CD4-positive, alpha-beta T cell treated with Interleukin-12 subunit alpha and Interleukin-12 subunit beta, for 1 hour (primary cell): ENCODE measurements at regions not wholly inside any gene's neighbourhood (a gene's known extent, or its start where the extent isn't known, plus 50 kb on each side); places are given as distances from the start of the nearest gene placed in this dataset.
"Not testable (repeated sequence)": the region's sequence is repeated elsewhere in the genome, so short reads cannot be mapped to it uniquely, and the experiment has no call there.

Source experiments
- DNase-seq: peaks from one replicate; pipeline ENCODE4 v3.0.0-alpha.2; 2020

DNA sequence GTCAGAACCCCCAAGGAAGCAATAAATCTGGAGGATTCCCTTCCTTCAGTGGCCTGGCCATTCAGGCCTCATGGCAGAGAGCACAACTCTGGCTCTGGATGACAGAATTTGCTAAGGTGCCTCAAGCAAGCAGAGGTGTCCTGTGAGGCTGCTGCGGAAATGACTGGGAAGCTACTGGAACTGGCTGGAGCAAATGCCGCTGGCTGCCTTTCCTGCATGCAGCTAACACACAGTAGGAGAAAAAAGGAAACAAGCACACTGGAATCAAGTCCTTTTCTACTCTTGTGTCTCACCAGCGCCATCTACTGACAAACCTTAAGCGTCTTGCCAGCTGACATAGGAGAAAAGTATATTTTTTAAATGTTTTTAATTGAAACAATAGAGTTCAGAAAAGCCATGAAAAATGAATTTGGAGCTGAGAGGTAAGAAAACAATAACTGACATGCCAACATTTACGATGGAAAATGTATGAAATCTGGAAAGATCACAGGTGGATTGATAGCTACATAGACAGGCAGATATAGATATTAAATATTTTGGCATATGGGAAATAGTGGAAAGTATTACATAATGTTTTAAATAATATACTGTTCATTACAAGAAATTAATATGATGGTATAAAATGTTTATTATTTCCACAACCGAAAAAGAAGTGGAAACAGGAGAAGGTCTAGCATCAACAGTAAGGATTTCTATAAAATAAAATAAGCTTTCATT, 951.6 kb downstream of the ANKRD7 start:
- peak; percentile 10 for DNase-seq

DNA sequence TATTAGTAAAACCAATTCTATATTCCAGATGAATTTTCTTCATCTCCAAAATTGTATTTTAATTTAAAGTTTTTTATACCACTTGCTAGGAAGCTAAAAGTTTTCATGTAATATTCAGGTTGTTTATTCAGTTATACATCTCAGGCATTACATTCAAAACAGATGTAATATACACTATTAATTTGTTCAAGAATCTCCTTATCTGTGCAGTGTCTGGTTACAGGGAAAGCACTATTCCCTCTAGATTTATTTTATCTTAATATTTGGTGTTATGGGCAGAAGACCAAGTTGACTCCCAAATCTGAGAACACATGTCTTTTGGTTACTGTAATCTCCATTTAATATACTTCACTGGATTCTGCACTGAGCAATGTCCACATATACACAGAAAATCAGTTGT, 953.4 kb downstream of the ANKRD7 start:
- DNase-seq: no peak

DNA sequence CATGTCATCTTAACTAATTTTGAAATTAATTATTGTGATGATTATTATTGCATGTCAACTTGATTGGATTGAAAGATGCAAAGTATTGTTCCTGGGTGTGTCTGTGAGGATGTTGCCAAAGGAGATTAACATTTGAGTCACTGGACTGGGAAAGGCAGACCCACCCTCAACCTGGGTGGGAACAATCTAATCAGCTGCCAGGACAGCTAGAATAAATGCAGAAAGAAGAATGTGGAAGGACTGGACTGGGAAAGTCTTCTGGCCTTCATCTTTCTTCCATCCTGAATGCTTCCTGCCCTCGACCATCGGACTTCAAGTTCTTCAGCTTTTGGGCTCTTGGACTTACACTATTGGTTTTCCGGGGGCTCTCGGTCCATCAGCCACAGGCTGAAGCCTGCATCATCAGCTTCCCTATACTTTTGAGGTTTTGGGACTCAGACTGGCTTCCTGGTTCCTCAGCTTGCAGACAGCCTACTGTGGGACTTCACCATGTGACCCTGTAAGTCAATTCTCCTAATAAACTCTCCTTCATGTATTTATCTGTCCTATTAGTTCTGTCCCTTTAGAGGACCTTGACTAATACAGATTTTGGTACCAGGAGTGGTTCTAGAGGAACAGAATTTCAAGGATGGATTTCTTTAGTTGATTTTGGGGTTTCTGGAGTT, 959.8 kb downstream of the ANKRD7 start:
- DNase-seq: no peak

DNA sequence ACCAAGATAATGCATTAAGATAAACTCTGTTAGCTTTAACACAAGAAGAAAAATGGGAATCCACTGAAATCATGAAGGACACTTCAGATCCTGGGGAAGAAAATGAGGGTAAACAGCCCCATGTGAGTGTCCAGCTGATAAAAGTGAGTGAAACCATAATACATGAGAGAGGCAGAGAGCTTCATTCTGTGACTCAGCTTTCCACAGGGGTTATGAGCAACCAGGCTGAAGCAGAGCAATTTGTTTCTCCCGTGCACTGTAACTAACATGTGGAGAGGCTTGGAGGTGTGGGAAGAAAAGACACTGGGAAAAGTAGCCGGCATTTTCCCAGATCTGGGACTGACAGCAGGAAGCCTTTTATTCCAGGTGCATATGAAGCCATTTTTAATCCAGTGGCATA, 971.7 kb downstream of the ANKRD7 start:
- DNase-seq: no peak

DNA sequence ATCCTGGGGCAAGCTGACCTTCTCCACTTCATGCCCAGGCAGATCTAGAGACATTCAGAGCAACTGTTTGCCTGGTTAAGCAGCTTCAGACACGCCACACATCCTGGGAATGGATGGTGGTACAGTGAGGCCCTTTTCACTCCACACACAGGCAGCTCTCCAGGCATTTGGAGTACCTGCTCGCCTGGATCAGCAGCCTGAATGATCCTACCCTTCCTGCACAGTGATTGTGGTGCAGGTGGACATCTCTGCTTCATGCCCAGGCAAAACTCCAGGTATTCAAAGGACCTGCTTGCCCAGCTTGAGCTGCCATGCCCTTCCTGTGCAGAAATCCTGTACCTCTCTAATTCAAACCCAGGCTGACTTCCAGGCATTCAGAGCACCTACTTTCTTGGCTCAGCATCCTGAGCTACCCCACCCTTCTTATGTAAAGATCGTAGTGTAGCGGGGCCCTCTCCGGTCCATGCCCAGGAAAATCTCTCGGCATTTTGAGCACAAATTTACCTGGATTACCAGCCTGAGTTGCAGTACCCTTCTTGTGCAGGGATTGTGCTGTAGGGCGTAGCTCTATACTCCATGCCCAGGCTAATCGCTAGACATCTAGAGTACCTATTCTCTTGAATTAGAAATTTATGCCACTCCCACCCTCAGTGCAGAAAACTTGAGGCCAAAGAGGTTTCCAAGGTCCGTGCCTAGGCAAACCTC, 972.8 kb downstream of the ANKRD7 start:
- DNase-seq: no peak

DNA sequence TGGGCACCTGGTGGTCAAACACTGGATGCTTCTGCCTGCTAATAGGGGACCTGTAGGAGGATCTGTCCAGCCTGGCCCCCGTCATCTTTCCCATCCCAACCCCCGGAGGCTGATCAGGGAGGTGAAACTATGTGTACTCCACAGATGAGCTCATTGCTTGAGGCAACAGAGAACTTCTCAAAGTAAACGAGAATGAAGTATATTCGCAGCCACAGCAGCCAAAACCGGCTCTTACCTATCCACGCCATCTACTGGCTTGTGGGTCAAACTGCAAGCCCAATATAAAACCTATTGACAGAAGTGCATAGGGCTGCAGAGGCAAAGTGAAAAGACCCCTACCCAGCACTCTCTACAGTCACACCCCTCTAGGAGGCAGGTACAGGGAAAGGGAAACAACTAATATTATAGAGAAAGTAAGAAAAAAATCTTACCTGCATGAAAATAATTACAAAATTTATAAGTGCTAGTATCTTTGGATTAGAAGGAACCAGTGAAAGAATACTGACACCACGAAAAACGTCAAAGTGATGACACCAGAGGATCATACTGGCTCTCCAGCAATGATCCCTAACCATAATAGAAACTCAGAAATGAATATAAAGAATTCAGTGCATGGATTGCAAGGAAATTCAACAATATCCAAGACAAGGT, 973.5 kb downstream of the ANKRD7 start:
- DNase-seq: no peak

DNA sequence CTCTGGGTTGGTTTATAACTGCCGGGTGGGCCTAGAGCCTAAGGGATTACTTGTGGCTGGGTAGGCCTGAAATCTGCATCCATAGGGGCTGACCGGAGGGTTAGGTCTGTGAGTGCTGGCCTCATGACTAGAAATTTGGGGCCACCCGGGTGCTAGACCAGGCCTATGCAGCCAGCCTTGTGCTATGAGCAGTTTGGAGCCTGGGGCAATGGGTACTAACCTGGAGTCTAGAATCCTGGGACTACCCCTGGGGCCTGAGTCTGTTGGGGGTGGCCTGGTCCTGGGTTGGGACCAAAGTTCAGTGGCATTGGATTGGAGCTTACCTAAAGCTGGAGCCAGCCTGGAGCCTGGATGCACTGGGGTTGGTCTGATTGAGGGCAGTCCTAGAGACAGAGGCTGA, 995.2 kb downstream of the ANKRD7 start:
- no peak for DNase-seq

DNA sequence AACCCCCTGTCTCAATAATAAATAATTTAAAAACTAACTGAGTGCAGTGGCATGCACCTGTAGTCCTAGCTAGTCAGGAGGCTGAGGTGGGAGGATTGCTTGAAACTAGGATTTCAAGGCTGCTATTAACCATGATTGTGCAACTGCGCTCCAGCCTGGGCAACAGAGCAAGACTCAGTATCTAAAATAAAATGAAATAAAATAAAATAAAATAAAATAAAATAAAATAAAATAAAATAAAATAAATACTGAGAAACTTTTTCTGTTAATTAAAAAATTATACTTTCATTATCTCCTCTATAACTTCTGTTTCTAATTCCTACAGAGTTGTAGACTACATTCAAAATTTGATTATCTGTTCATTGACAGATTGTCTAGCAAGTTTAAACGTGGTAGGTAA, 999.4 kb downstream of the ANKRD7 start:
- no peak for DNase-seq

DNA sequence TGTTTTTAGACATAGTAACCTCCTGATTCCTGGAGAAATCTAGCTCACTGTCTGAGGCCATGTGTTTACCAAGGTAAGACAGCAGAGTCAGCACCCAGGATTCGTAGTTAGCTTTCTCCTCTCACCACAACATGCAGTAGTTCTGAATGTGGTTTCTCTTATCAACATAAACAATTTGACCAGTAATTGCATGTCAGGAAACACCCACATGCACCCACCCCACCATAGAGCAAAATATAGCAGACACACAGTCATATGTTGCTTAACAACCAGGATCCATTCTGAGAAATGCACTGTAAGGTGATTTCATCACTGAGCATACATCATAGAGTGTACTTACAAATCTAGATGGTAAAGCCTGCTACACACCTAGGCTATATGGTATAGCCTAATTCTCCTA, 1004.0 kb downstream of the ANKRD7 start:
- no peak for DNase-seq

DNA sequence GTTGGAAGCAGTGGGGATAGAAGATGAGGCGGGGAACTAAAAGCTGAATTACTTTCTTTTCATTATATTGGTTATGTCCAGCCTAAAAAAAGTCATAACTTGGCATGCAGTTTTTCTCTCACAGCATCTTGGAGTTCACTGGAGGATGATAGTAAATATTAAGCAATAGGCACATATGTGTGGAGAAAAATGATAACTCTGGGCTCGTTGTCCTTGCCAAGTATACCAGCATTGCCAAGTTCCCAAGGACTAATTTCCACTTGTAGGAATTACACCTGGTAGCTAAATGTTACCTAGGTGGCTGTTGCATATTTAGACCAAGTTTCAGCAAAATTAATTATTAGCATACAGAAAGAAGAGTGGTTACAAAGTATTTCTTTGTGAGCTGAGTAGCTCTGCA, 1007.6 kb downstream of the ANKRD7 start:
- no peak for DNase-seq

DNA sequence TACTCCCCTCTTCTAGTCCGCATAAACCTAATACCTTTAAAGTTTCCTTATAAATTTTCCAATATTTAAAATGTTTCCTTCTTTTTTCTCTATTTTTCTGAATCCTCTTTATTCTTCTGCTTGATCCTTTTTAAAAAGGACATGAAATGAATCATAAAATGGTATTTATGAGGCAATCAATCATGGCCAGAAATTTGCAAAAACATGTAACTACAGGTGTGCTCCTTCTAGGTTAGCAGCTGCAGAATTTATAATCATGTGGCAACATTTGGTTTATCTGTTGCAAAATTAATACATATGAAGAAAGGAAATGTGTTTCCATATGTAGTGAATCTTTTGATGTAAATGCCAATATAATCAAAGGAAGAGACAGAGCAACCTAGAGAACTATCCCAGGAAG, 1008.5 kb downstream of the ANKRD7 start:
- DNase-seq: no peak

DNA sequence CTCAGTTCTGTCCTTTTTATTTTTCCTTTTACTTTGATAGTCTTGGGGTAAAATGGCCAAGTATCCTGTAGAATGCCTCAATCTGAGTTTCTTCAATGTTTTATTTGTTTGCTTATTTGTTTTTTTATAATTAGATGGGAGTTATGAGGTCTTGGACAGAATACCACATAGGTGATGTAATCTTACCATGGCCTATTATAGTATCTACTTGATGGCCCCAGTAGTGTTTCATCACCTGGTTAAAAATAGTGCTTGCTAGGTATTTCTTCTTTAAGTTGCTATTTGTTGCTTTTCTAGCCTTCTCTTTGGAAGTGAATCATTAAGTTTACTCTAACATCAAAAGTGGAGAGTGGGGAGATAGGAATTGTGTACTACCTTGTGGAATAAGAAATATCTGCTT, 1020.0 kb upstream of the KCND2 start:
- no peak for DNase-seq

DNA sequence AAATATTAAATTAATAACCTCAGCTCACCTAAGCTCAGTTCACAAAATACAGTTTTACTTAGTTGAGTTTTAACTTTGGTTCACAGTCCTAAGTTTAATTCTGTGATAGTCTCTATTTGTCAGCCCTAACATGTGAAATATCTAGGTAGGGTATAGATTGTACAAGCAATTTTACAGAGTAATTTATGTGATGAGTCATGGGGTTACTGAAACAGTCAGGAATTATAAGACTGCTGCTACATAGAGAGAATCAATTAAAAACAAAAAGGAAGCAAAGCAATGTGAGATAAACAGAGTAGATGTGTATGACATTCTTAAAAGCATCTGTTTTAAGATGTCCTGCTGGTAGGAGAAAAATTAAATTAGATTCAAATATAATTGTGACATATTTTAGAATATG, 1018.2 kb upstream of the KCND2 start:
- DNase-seq: no peak

DNA sequence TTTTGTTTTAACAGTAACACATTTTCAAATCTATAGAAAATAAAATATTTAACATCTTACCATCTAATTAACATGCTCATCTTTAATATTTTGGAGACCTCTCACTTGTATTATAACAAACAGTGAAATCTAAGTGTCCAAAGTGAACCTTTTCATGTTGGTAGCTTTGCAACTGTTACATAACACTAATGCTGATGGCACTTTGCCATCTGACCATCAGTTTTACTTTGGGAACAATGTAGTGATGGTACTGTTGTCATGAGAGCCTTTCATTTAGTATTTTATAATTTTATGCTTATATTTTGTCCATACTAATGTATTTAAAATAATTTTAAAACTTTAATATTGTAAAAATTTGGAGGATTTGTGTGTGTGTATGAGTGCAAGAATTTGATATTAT, 1017.0 kb upstream of the KCND2 start:
- DNase-seq: no peak

DNA sequence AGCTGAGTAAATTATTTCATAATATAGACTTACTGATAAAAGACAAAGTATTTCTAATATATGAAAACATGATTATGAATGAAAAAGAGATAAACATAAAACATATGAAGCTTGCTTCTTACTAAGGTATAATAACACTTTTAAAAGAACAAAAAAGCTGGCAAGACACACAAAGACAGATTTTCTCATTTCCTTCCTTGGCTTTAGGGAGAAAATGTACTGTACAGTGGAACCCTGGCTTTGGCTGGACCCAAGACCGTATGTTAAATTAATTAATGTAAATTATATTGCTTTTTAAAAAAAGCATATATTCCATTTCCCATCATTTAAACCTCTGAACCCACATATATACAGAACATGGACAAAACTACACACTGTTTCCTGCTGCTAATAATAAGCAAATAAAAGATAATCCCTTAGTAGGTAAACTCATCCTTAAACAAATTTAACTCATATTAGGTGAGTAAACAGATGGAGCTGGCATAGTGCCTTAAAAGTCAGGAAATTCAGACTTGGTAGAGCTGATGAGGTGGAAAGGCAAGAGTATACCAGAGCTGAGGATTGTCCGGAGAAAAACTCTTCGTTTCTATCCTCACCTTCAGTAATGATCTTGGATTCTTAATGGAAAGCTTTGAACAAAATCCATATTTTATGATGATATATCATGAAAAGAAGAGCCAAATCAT, 1016.4 kb upstream of the KCND2 start:
- DNase-seq: no peak

DNA sequence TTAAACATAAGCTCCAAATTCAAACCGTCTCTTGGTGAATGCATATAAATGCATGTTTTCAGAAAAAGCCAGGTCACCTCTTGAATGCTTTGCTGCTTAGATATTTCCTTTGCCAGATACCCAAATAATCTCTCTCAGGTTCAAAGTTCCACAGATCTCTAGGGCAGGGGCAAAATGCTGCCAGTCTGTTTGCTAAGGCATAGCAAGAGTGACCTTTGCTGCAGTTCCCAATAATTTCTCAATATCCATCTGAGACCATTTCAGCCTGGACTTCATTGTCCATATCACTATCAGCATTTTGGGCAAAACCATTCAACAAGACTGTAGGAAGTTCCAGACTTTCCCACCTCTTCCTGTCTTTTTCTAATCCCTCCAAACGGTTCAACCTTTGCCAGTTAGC, 1006.2 kb upstream of the KCND2 start:
- DNase-seq: not testable (repeated sequence)

DNA sequence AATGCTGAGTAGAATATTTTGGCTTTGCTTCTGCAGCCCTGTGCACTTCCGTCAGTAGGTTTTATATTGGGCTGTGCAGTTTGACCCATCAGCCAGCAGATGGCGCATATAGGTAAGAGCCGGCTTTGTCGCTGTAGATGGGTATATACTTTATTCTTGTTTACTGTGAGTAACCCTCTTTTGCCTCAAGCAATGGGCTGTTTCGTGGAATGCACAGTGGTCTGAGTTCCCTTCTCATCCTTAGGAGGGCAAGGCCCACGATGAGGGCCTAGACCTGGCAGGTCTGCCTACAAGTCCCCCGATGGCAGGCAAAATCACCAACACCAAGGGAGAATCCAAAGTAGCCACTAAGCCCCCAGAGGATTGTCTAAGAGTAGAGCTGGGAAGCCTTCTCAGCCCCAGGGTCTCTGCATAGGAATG, 1002.9 kb upstream of the KCND2 start:
- peak; percentile 8 for DNase-seq

DNA sequence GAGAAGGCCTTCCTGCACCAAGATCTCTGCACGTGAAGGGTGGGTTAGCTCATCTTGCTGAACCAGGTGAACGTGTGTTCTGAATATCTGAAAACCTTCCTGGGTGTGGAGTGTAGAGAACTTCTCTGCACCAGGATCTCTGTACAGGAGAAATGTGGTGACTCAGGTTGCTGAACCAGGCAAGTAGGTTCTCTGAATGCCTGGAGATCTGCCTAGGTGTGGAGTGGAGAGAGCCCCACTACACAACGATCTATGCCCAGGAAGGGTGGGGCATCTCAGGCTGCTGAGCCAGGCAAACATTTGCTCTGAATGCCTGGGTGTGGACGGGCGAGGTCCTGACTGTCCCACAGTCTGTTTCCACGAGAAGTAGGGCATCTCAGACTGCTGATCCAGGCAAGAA, 1002.3 kb upstream of the KCND2 start:
- DNase-seq: no peak

DNA sequence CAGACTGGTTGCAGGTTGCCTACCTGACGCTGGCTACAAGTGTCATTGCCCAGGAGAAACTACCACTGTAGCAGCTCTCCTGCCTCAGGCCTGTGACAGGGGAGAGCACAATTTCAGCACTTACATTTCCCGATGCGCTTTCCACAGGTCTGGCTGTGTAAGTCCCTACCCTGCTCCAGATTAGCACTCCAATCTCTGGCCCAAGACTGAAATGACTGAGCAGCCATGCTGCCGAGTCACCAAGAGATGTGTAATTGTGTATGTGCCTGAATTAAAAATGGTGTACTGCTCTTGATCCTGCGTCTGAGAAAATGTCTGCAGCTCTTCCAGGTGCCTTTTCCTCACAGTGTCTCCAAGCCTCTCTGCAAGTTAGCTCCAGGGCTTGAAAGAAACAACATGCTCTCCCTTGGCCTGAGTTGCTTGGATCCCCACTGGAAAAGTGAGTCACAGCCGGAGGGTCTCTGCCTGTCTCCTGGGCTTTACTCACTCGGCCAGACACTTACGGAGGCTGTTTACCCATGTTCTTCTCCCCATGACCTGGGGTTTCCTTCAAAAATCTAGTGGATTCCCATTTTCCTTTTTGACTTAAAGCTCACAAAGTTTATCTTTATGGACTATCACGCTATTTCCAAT, 1001.7 kb upstream of the KCND2 start:
- no peak for DNase-seq

DNA sequence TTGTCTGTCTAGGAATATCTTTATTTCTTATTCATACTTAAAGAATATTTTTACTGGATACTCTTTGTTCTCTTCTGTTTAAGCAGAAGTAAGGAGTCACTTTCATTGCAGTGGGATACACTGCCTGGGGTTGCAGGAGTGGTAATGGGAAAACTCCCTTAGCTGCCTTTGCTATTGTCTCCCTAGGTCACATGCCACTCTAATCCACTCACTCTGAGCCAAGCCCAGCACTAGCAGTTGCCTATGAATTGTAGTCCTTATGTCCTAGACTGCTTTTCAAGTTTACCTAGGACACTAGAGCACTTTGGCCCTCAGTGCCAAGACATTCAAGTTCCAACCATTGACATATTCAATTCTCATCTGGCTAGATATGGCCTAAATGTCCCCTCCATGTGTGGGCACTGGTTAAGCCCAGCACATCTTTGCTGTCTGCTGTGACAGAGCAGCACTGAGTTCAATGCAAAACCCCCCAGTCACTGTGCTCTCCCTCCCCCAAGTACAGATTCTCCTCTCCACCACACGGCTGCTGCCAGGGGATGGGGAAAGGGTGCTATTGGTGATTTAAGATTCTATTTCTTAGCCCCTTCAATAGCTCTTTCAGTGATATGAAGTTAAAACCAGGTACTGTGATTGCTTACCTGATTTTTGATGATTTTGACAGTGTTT, 991.7 kb upstream of the KCND2 start:
- no peak for DNase-seq

DNA sequence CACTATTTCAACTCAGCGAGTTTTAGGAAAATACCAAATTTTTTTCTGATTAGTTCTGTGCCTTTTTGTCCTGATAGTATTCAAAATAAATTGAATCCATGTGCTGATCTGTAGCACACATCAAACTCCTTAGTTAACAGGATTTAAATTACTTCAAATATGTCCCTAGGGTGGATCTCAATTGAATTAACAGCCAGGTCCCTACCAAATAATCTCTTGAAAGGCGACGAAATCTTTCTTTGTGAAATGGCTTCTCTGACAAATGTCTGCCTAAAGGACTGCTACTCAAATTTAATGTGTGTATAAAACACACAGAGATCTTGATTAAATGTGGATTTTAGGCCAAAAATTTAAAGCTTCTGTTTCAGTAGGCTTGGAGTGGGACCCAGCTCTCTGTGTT, 989.6 kb upstream of the KCND2 start:
- no peak for DNase-seq

DNA sequence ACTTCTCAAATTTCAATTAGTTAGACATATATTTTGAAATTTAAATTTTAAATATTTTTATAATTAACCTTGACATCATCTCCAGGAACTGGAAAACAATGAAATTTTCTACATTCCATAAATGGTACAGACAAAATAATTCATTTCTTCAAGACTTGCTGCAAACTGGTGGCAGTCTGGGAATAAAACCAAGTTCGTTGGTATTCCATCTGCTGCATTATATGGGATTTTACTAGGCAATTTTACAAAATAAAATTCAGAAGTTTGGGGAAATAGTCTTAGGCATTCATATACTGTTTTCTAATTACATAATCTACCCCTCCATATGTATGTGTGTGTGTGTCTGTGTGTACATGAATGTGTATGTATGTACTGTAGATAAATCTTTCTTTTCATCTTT, 984.6 kb upstream of the KCND2 start:
- no peak for DNase-seq
